Upper lobe of right lung (tissue), 1 donor: ENCODE measurements at regions not wholly inside any gene's neighbourhood (a gene's known extent, or its start where the extent isn't known, plus 50 kb on each side); places are given as distances from the start of the nearest gene placed in this dataset.

Experiments used
- ATAC-seq: fragments of 200-7000 bp; cut with Tn5 transposase; one replicate; pipeline ENCODE4 v1.9.1; 2020; ENCODE audit warnings: mild to moderate bottlenecking, moderate library complexity
- DNase-seq: peaks from one replicate; pipeline ENCODE4 v3.0.0-alpha.2; 2020
- H3K27ac ChIP-seq: fragments of 200-600 bp; one replicate; pipeline ENCODE4 v1.8.0; 2022
- H3K27me3 ChIP-seq: fragments of 200-600 bp; one replicate; pipeline ENCODE4 v1.8.0; 2022; ENCODE audit warnings: mild to moderate bottlenecking
- H3K36me3 ChIP-seq: fragments of 200-600 bp; one replicate; pipeline ENCODE4 v1.8.0; 2022
- H3K4me1 ChIP-seq: fragments of 200-600 bp; one replicate; pipeline ENCODE4 v1.8.0; 2022
- H3K4me3 ChIP-seq: fragments of 200-600 bp; one replicate; pipeline ENCODE4 v1.8.0; 2022; ENCODE audit warnings: mild to moderate bottlenecking
- H3K9me3 ChIP-seq: fragments of 200-600 bp; one replicate; pipeline ENCODE4 v1.8.0; 2022
- intact Hi-C: fragments of 100-400 bp; cut with DNase I; formaldehyde crosslinking; loops from one replicate; pipeline ENCODE4 v1.11.0; 2022
- TF ChIP-seq, protein P1 (sequence below): fragments of 200-600 bp; IDR thresholded peaks from one replicate; pipeline ENCODE4 v1.8.0; 2022; ENCODE audit warnings: antibody characterized with exemption
- donor health status: DM: no; HTN: yes; CAD: no; lungs with severe emphysema.

DNA sequence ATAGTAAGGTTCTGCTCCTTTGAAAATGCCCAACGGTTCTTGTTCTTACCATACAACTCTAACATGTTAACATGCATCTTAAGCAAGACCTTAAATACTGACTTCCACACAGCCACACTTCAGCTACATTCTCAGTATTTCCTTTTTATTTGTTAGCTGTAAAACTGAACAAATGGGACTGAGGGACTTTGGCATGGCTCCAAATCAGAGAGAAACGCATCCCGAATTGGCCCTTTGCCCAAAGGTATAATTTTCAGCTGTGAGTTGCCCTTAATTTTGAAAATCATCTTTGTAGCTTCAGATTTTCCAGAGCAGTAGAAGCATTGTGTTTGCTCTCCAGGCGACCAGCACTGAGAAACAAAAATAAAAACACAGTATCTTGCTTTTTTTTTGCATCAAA, 56.4 kb downstream of the NEUROD6 start:
- no peaks in the 10 kb centered on the region for H3K4me1 ChIP-seq
- no peak overlapping the region for H3K4me3 ChIP-seq
- ATAC-seq, result no peak
- no peak overlapping the region for H3K27ac ChIP-seq
- no peaks in the 10 kb centered on the region for H3K27me3 ChIP-seq
- no peak for DNase-seq
- H3K36me3 ChIP-seq, result no peaks in the 10 kb centered on the region
- H3K9me3 ChIP-seq, result no peaks in the 10 kb centered on the region
- intact Hi-C loops, result no loop called here
- TF ChIP-seq, protein P1, sequence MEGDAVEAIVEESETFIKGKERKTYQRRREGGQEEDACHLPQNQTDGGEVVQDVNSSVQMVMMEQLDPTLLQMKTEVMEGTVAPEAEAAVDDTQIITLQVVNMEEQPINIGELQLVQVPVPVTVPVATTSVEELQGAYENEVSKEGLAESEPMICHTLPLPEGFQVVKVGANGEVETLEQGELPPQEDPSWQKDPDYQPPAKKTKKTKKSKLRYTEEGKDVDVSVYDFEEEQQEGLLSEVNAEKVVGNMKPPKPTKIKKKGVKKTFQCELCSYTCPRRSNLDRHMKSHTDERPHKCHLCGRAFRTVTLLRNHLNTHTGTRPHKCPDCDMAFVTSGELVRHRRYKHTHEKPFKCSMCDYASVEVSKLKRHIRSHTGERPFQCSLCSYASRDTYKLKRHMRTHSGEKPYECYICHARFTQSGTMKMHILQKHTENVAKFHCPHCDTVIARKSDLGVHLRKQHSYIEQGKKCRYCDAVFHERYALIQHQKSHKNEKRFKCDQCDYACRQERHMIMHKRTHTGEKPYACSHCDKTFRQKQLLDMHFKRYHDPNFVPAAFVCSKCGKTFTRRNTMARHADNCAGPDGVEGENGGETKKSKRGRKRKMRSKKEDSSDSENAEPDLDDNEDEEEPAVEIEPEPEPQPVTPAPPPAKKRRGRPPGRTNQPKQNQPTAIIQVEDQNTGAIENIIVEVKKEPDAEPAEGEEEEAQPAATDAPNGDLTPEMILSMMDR, result no peak

DNA sequence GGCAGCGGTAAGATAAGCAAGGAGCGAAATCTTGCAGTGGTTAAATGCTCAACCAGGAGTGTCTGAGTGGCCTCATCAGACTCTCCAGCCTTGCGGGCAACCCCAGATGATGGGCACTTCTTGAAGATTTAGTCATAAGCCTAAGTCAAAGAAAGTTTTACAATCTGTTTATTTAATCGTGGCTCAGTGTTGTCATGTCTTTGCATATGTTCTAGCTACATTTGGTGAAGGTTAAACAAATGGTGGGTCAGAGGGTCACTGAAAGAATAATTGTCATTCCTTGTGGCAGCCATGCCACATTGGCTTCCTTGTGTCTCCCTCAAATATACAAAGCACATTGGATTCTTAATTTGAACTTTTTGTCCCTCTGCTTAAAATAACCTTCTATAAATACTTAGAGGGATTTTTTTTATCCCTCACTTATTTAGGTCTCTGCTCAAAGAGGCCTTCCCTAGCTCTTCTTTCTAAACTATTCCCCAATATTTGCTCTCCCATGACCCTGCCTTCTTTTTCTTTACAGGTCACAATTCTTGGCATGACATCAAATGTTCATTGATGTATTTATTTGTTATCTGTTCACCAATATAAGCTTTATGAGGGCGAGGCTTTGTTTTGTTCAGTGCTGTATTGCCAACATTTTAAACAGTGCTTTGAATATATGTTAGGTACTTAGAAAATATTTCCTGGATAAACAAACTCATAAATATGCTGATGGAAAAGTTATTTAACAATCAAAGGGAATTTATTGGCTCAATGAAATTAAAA, 68.7 kb downstream of the NEUROD6 start:
- H3K27me3 ChIP-seq, result no peaks in the 10 kb centered on the region
- intact Hi-C loops, result no loop called here

DNA sequence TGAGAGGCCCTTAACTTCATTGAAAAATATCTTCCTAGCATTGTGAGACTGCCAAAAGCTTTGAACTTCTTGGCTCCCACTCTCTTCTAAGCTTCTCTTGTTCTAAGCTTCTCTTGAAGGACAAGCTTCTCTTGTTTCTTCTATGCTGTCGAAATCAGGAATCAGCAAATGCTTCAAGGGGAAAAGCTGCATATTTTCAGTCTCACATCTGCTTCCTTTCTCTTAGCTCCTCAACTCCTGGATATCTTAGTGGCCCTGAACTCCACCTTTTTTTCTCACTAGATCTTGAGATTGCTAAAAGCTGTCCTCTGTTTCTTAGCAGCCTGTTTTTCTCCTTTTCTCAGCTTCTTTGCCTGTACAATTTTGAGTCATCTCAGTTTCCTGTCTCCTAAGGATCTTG, 73.0 kb downstream of the NEUROD6 start:
- no peaks in the 10 kb centered on the region for H3K4me1 ChIP-seq
- DNase-seq, result no peak
- no peak for ATAC-seq
- H3K27ac ChIP-seq, result no peak overlapping the region
- TF ChIP-seq, protein P1, result no peak
- intact Hi-C loops, result no loop called here
- no peak overlapping the region for H3K4me3 ChIP-seq
- no peaks in the 10 kb centered on the region for H3K36me3 ChIP-seq
- H3K27me3 ChIP-seq, result no peaks in the 10 kb centered on the region
- no peaks in the 10 kb centered on the region for H3K9me3 ChIP-seq

More for the DNA sequence above, 68.7 kb downstream of the NEUROD6 start:
- H3K27ac ChIP-seq, result no peak overlapping the region
- no peaks in the 10 kb centered on the region for H3K4me1 ChIP-seq
- H3K9me3 ChIP-seq, result no peaks in the 10 kb centered on the region
- TF ChIP-seq, protein P1, result no peak
- DNase-seq (no peak), ATAC-seq (no peak)
- H3K36me3 ChIP-seq, result no peaks in the 10 kb centered on the region
- H3K4me3 ChIP-seq, result no peak overlapping the region

DNA sequence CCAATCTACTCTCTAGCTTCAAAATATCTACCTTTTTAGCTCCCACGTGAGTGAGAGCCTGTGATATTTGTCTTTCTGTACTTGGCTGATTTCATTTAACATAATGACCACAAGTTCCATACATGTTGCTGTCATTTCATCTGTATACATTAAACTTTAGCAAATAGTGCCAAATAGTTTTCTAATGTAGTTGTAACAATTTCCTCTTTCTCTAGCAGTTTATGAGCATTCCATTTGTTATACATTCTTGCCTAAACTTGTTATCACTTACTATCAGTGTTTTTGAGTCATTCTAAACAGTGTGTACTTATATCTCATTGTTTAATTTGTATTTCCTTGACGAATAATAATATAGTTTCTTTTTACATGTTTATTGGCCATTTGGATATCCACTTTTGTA, 77.2 kb downstream of the NEUROD6 start:
- H3K27me3 ChIP-seq, result no peaks in the 10 kb centered on the region
- no peak for ATAC-seq
- H3K9me3 ChIP-seq, result no peaks in the 10 kb centered on the region
- no peak overlapping the region for H3K4me3 ChIP-seq
- no peak overlapping the region for H3K27ac ChIP-seq
- no peaks in the 10 kb centered on the region for H3K4me1 ChIP-seq
- TF ChIP-seq, protein P1, result no peak
- intact Hi-C loops, result no loop called here
- DNase-seq, result no peak
- H3K36me3 ChIP-seq, result no peaks in the 10 kb centered on the region

DNA sequence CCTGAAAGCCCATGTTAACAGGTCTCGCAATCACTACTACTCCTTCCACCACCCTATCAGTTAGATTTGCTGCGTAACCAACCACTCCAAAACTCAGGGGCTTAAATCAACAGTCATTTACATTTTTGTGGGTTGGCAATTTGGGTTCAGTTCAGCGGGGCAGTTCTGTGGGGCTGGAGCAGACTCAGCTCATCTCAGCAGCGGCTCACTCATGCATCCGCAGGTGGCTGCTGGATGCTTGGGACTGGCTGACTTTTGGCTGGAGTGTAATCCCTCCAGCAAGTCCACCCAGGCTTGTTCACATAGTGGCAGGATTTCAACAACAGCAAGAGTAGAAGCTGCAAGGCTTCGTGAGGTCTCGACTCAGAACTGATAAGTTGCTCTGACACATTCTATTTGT, 79.2 kb downstream of the NEUROD6 start:
- no peaks in the 10 kb centered on the region for H3K27me3 ChIP-seq
- H3K4me3 ChIP-seq, result no peak overlapping the region
- H3K9me3 ChIP-seq, result no peaks in the 10 kb centered on the region
- no peak for ATAC-seq
- H3K36me3 ChIP-seq, result no peaks in the 10 kb centered on the region
- intact Hi-C loops, result no loop called here
- no peak overlapping the region for H3K27ac ChIP-seq
- DNase-seq, result no peak
- TF ChIP-seq, protein P1, result no peak
- no peaks in the 10 kb centered on the region for H3K4me1 ChIP-seq

DNA sequence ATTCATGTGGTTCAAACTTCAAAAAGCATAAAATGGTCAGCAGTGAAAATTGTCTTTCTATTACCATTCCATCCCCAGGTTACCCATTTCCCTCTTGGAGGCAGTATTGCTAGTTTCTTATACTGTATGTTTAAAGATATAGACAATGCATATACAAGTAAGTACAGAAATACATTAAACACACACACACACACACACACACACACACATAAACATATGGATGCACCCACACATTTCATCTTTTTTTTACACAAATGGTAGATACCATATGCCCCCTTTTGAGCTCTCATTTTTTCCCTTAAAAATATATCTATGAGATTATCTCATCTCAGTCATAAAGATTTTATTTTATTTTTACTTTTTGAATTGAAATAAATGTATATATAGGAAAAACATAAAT, 79.7 kb downstream of the NEUROD6 start:
- DNase-seq, result no peak
- no peak for ATAC-seq
- Histone ChIP-seq H3K27me3 (no peaks in the 10 kb centered on the region), H3K4me1 (no peaks in the 10 kb centered on the region), H3K4me3 (no peak overlapping the region), H3K36me3 (no peaks in the 10 kb centered on the region), H3K9me3 (no peaks in the 10 kb centered on the region), H3K27ac (no peak overlapping the region)
- TF ChIP-seq, protein P1, result no peak
- intact Hi-C loops, result no loop called here
